HepG2 (cell line): ENCODE measurements at regions not wholly inside any gene's neighbourhood (a gene's known extent, or its start where the extent isn't known, plus 50 kb on each side); places are given as distances from the start of the nearest gene placed in this dataset.

ENCODE experiments used
- ATAC-seq: fragments of 200-7000 bp; cut with Tn5 transposase; 3 replicates; pipeline ENCODE4 v1.9.1; 2020; ENCODE audit warnings: mild to moderate bottlenecking, moderate library complexity
- BruUV-seq: library from RNA; stranded (reverse); fragments of 400-500 nt; replicated peaks from 2 replicates; lab custom pipeline; 2021; lab: Mats Ljungman, UMichigan
- CTCF ChIA-PET: fragments of 300-600 bp; formaldehyde crosslinking; extraction: SDS; loops from one replicate; lab custom pipeline; 2021; ENCODE audit warnings: low total read pairs, inconsistent platforms, low intra/inter-chr PET ratio; lab: Yijun Ruan, JAX
- POLR2A ChIA-PET: fragments of 350-600 bp; sonication (Branson Sonifier 250); formaldehyde crosslinking; loops from one replicate; lab custom pipeline; 2020; ENCODE audit warnings: antibody characterized with exemption, inconsistent platforms; lab: Yijun Ruan, JAX
- DNase-seq: peaks from one replicate; pipeline ENCODE4 v3.0.0-alpha.2; 2015; ENCODE audit warnings: low spot score
- FAIRE-seq: peaks from 3 replicates; lab custom pipeline; 2011; peaks lifted over from hg19 to GRCh38; lab: Jason Lieb, UNC
- H2AFZ ChIP-seq: one replicate; pipeline ENCODE4 v1.6.1; 2011; ENCODE audit warnings: low read length, inconsistent platforms
- H3K27ac ChIP-seq: fragments of 300-600 bp; 3 replicates; pipeline ENCODE4 v1.8.0; 2011; ENCODE audit warnings: mixed run types, mild to moderate bottlenecking, mixed read lengths, low read length, inconsistent platforms; ENCODE audit not compliant: insufficient read depth; ENCODE audit errors: extremely low read length
- H3K27me3 ChIP-seq, 2 experiments: fragments of 200-600 bp in 1 of 2; 2 replicates in 1 of 2; 3 replicates in 1 of 2; pipeline versions ENCODE4 v1.6.0 to v1.8.0; 2011; ENCODE audit warnings: low read length in 2 of 2, mild to moderate bottlenecking in 2 of 2, moderate library complexity in 2 of 2, inconsistent platforms in 1 of 2; ENCODE audit not compliant: insufficient read depth in 2 of 2, control insufficient read depth in 1 of 2
- H3K36me3 ChIP-seq, 2 experiments: fragments of 200-600 bp in 1 of 2; replicated peaks in 1 of 2; 2 replicates in 1 of 2; 3 replicates in 1 of 2; pipeline versions ENCODE4 v1.5.1 to v1.8.0; 2011; ENCODE audit warnings: low read length in 2 of 2, inconsistent platforms in 1 of 2; ENCODE audit not compliant: insufficient read depth in 2 of 2, control insufficient read depth in 1 of 2
- H3K4me1 ChIP-seq: 2 replicates; pipeline ENCODE4 v1.5.1; 2012; ENCODE audit warnings: low read length, inconsistent platforms; ENCODE audit not compliant: insufficient read depth
- H3K4me2 ChIP-seq: 2 replicates; pipeline ENCODE4 v1.6.0; 2011; ENCODE audit warnings: low read depth, low read length, inconsistent platforms
- H3K4me3 ChIP-seq, 3 experiments: fragments of 200-600 bp in 1 of 3; sonication (generic), shearing (Covaris generic) in 1 of 3; replicated peaks in 1 of 3; 2 replicates each; pipeline ENCODE4 v1.5.1; 2011 to 2016; ENCODE audit warnings: low read length in 3 of 3, inconsistent platforms in 2 of 3, low read depth in 2 of 3, mild to moderate bottlenecking in 2 of 3, control low read depth in 1 of 3, mixed read lengths in 1 of 3; ENCODE audit not compliant: insufficient read depth in 1 of 3
- H3K79me2 ChIP-seq: one replicate; pipeline ENCODE4 v1.6.1; 2011; ENCODE audit warnings: low read length, inconsistent platforms; ENCODE audit not compliant: insufficient read depth
- H3K9ac ChIP-seq: 2 replicates; pipeline ENCODE4 v1.6.0; 2011; ENCODE audit warnings: mild to moderate bottlenecking, low read depth, low read length, inconsistent platforms; ENCODE audit not compliant: insufficient read depth
- H3K9me3 ChIP-seq: 2 replicates; pipeline ENCODE4 v1.5.1; 2012; ENCODE audit warnings: mild to moderate bottlenecking, low read length
- H4K20me1 ChIP-seq: 2 replicates; pipeline ENCODE4 v1.6.0; 2011; ENCODE audit warnings: inconsistent platforms, mild to moderate bottlenecking, low read length, moderate library complexity; ENCODE audit not compliant: insufficient read depth
- CENPT ChIP-seq: sonication (generic); formaldehyde crosslinking; IDR thresholded peaks from 2 replicates; pipeline ENCODE4 v1.8.0; 2022; ENCODE audit warnings: low read depth, mild to moderate bottlenecking, moderate library complexity, missing genetic modification reagents
- FOXJ3 ChIP-seq: sonication (generic); formaldehyde crosslinking; IDR thresholded peaks from 2 replicates; pipeline ENCODE4 v1.4.0; 2020; ENCODE audit warnings: missing genetic modification reagents, mild to moderate bottlenecking, borderline replicate concordance
- HDAC1 ChIP-seq: sonication (generic); formaldehyde crosslinking; IDR thresholded peaks from 2 replicates; pipeline ENCODE4 v1.5.1; 2020; ENCODE audit warnings: mild to moderate bottlenecking, missing genetic modification reagents
- MLXIP ChIP-seq: sonication (generic); formaldehyde crosslinking; IDR thresholded peaks from 2 replicates; pipeline ENCODE4 v1.9.0; 2021; ENCODE audit warnings: missing genetic modification reagents, borderline replicate concordance
- POLR2AphosphoS5 ChIP-seq: IDR thresholded peaks from 2 replicates; pipeline ENCODE4 v1.6.1; 2012; ENCODE audit warnings: low read depth, low read length
- RBM22 ChIP-seq: fragments of 200-400 bp; formaldehyde crosslinking; optimal IDR thresholded peaks from 2 replicates; pipeline ENCODE3; 2017; ENCODE audit warnings: mild to moderate bottlenecking, low read length, moderate library complexity
- RERE ChIP-seq: IDR thresholded peaks from 2 replicates; pipeline ENCODE4 v1.6.1; 2016; ENCODE audit warnings: low read depth, missing genetic modification reagents, missing compliant biosample characterization
- THAP7 ChIP-seq: sonication (generic); formaldehyde crosslinking; IDR thresholded peaks from 2 replicates; pipeline ENCODE4 v1.8.1; 2023; ENCODE audit warnings: mild to moderate bottlenecking, missing genetic modification reagents
- ZBTB3 ChIP-seq: sonication (generic); formaldehyde crosslinking; IDR thresholded peaks from 2 replicates; pipeline ENCODE4 v1.4.0; 2020; ENCODE audit warnings: low read depth, mild to moderate bottlenecking, moderate library complexity, missing genetic modification reagents, borderline replicate concordance
- ZNF780A ChIP-seq: sonication (generic); formaldehyde crosslinking; IDR thresholded peaks from 2 replicates; pipeline ENCODE4 v1.8.0; 2022; ENCODE audit warnings: mild to moderate bottlenecking, missing genetic modification reagents, moderate library complexity
- WGBS: methylation state at CpG from one replicate; pipeline ENCODE4 v1.1.6; 2017; ENCODE audit warnings: low lambda C conversion rate; 5-methylcytosine and 5-hydroxymethylcytosine counted together
- in situ Hi-C: cut with HindIII; loops from 2 replicates; pipeline ENCODE4 v1.10.0; 2017; ENCODE audit warnings: low pct_unique_long_range_greater_than_20kb; ENCODE audit not compliant: extremely low pct_ligation_motif_present
- intact Hi-C: fragments of 100-400 bp; cut with micrococcal nuclease; formaldehyde crosslinking; loops from one replicate; pipeline ENCODE4 v1.10.0; 2022; ENCODE audit not compliant: unreplicated experiment

- Histone ChIP-seq H3K9ac (no peak overlapping the region), H3K4me1 (no peaks in the 10 kb centered on the region), H3K36me3 (no peaks in the 10 kb centered on the region), H3K27ac (no peak overlapping the region), H4K20me1 (no peaks in the 10 kb centered on the region), H3K4me3 (no peak overlapping the region), H3K79me2 (no peaks in the 10 kb centered on the region), H3K27me3 (no peaks in the 10 kb centered on the region), H3K4me2 (no peak overlapping the region), H2AFZ (no peak overlapping the region), H3K9me3 (no peaks in the 10 kb centered on the region)
- TF ChIP-seq RBM22 (no peak), CENPT (no peak)
- no TSS peak for BruUV-seq
- ChIA-PET CTCF (no interaction called here), POLR2A (no interaction called here)
- ATAC-seq (no peak), FAIRE-seq (no peak), DNase-seq (no peak)
- WGBS: 86% methylated on average over 1 of the region's 1 CpG
- in situ Hi-C loops (no loop called here), intact Hi-C loops (no loop called here)
Measured at GRCh38 chr2:17287183-17287582, 231.1 kb downstream of the RAD51AP2 start.

- Histone ChIP-seq H3K36me3 (no peaks in the 10 kb centered on the region), H3K4me1 (no peaks in the 10 kb centered on the region), H3K4me2 (no peak overlapping the region), H3K79me2 (no peaks in the 10 kb centered on the region), H2AFZ (no peak overlapping the region), H3K9me3 (no peaks in the 10 kb centered on the region), H3K27me3 (no peaks in the 10 kb centered on the region), H3K27ac (no peak overlapping the region), H4K20me1 (no peaks in the 10 kb centered on the region), H3K4me3 (no peak overlapping the region), H3K9ac (no peak overlapping the region)
- no peak for DNase-seq
- intact Hi-C loops: no loop called here
- POLR2A ChIA-PET: no interaction called here
- ATAC-seq: no peak
- FAIRE-seq: no peak
- CTCF ChIA-PET: no interaction called here
- WGBS: 5% methylated on average over 5 of the region's 5 CpGs
- BruUV-seq: no TSS peak
- in situ Hi-C loops: no loop called here
- no peak for TF ChIP-seq ZBTB3 (CRISPR knock-in tag)
- TF ChIP-seq POLR2AphosphoS5: no peak
- TF ChIP-seq RERE (CRISPR knock-in tag): no peak
- TF ChIP-seq FOXJ3: no peak
- TF ChIP-seq ZNF780A (CRISPR knock-in tag): no peak
- no peak for TF ChIP-seq HDAC1 (CRISPR knock-in tag)
- no peak for TF ChIP-seq MLXIP (CRISPR knock-in tag)
- no peak for TF ChIP-seq THAP7 (CRISPR knock-in tag)
Measured at GRCh38 chr2:17282826-17283225, 235.4 kb downstream of the RAD51AP2 start.
